CD4-positive, alpha-beta T cell (primary cell): ENCODE measurements at regions not wholly inside any gene's neighbourhood (a gene's known extent, or its start where the extent isn't known, plus 50 kb on each side); places are given as distances from the start of the nearest gene placed in this dataset.
"Not testable (repeated sequence)": the region's sequence is repeated elsewhere in the genome, so short reads cannot be mapped to it uniquely, and the experiment has no call there.

ENCODE experiments used
- ATAC-seq: fragments of 200-7000 bp; cut with Tn5 transposase; one replicate; pipeline ENCODE4 v1.10.0; 2022; ENCODE audit warnings: mild to moderate bottlenecking; ENCODE audit not compliant: poor library complexity
- CTCF ChIA-PET: fragments of 350-600 bp; sonication (Branson Sonifier 250); formaldehyde crosslinking; loops from one replicate; lab custom pipeline; 2021; ENCODE audit warnings: antibody characterized with exemption, inconsistent platforms; lab: Charles Lee
- POLR2A ChIA-PET: fragments of 350-600 bp; sonication (Branson Sonifier 250); formaldehyde crosslinking; loops from one replicate; lab custom pipeline; 2021; ENCODE audit warnings: antibody characterized with exemption, inconsistent platforms; lab: Charles Lee
- DNase-seq, 14 experiments: peaks; one replicate each; pipeline ENCODE4 v3.0.0-alpha.2; 2013 to 2020; ENCODE audit warnings: mixed read lengths in 2 of 14
- H3K27ac ChIP-seq, 2 donors: one replicate each; pipeline versions ENCODE4 v1.5.1 to v1.7.0; 2013; ENCODE audit warnings: low read length in 2 of 2, low read depth in 1 of 2, mild to moderate bottlenecking in 1 of 2
- H3K27me3 ChIP-seq, 2 experiments: 1 replicate in 1 of 2; 2 replicates in 1 of 2; pipeline versions ENCODE4 v1.6.1 to v1.7.0; 2013; ENCODE audit warnings: low read length in 2 of 2, control low read depth in 1 of 2, mild to moderate bottlenecking in 1 of 2, moderate library complexity in 1 of 2; ENCODE audit not compliant: insufficient read depth in 2 of 2, control insufficient read depth in 1 of 2
- H3K36me3 ChIP-seq: one replicate; pipeline ENCODE4 v1.6.1; 2013; ENCODE audit warnings: low read length, control low read depth; ENCODE audit not compliant: insufficient read depth
- H3K4me1 ChIP-seq: one replicate; pipeline ENCODE4 v1.6.1; 2013; ENCODE audit warnings: low read length, control low read depth; ENCODE audit not compliant: insufficient read depth
- H3K4me3 ChIP-seq: one replicate; pipeline ENCODE4 v1.5.1; 2013; ENCODE audit warnings: mild to moderate bottlenecking, low read length, moderate library complexity
- H3K9me3 ChIP-seq, 2 experiments: 1 replicate in 1 of 2; 2 replicates in 1 of 2; pipeline versions ENCODE4 v1.6.1 to v1.7.0; 2013; ENCODE audit warnings: low read length in 2 of 2, mild to moderate bottlenecking in 2 of 2, control low read depth in 1 of 2, moderate library complexity in 1 of 2; ENCODE audit not compliant: control insufficient read depth in 1 of 2, insufficient read depth in 1 of 2
- H3K27ac Mint-ChIP-seq: one replicate; pipeline ENCODE4 v1.8.0; 2020; ENCODE audit warnings: mixed read lengths
- H3K27me3 Mint-ChIP-seq: one replicate; pipeline ENCODE4 v1.8.0; 2021; ENCODE audit warnings: mixed read lengths
- H3K36me3 Mint-ChIP-seq: one replicate; pipeline ENCODE4 v1.8.0; 2021; ENCODE audit warnings: low read depth, mixed read lengths
- H3K4me1 Mint-ChIP-seq: one replicate; pipeline ENCODE4 v1.8.0; 2021; ENCODE audit warnings: low read depth, mixed read lengths
- H3K4me3 Mint-ChIP-seq: one replicate; pipeline ENCODE4 v1.8.0; 2020; ENCODE audit warnings: mild to moderate bottlenecking, mixed read lengths
- H3K9me3 Mint-ChIP-seq: one replicate; pipeline ENCODE4 v1.8.0; 2020; ENCODE audit warnings: mixed read lengths
- CTCF ChIP-seq: fragments of 200-600 bp; IDR thresholded peaks from one replicate; pipeline ENCODE4 v1.8.0; 2022; ENCODE audit warnings: antibody characterized with exemption, mild to moderate bottlenecking
- intact Hi-C, 2 experiments: fragments of 100-400 bp; cut with DNase I in 1 of 2; cut with micrococcal nuclease in 1 of 2; formaldehyde crosslinking; loops; one replicate each; pipeline versions ENCODE4 v1.15.1 to v1.9.0; 2023 to 2025; cut with DNase I, micrococcal nuclease

DNA sequence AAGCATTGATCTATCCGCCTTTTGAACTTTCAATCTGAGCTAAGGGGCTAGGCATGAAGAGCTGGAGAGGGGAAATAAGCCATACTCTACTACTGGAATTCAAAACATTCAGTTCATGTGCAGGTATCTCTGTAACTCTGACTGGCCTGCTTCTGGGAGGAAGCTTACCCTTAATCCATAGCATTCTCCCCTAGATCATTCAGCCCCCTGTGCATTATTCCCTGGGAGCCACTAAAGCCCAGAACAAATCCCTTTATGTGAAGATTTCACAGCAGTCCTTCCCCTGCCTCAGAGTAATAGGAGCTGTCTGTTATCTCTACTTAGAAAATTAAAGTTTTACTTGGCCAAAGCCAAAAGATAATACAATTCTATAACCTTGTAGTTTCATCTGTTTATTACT lies 300.7 kb downstream of the SEC16B start:
- no peaks in the 10 kb centered on the region for H3K4me1 ChIP-seq
- POLR2A ChIA-PET, result no interaction called here

GRCh38 chr1:177665935-177666334 lies 303.9 kb downstream of the SEC16B start:
- Mint-ChIP-seq H3K9me3 (peaks cover under 1% of the 10 kb centered on the region), H3K27ac (no peak overlapping the region), H3K36me3 (no peaks in the 10 kb centered on the region), H3K4me3 (no peak overlapping the region), H3K27me3 (no peaks in the 10 kb centered on the region), H3K4me1 (no peaks in the 10 kb centered on the region)
- Histone ChIP-seq H3K4me1 (no peaks in the 10 kb centered on the region), H3K9me3 (no peaks in the 10 kb centered on the region), H3K4me3 (no peak overlapping the region), H3K27ac (no peak overlapping the region), H3K27me3 (no peaks in the 10 kb centered on the region), H3K36me3 (no peaks in the 10 kb centered on the region)
- ChIA-PET CTCF (no interaction called here), POLR2A (no interaction called here)
- ATAC-seq, result no peak
- no peak for TF ChIP-seq CTCF
- intact Hi-C loops, result no loop called here
- DNase-seq, result no peak

More for the DNA sequence above, 300.7 kb downstream of the SEC16B start:
- ATAC-seq, result no peak
- Histone ChIP-seq H3K9me3 (no peaks in the 10 kb centered on the region), H3K4me3 (no peak overlapping the region), H3K27me3 (no peaks in the 10 kb centered on the region), H3K36me3 (no peaks in the 10 kb centered on the region), H3K27ac (no peak overlapping the region)
- no peak for DNase-seq
- H3K9me3 Mint-ChIP-seq, result no peaks in the 10 kb centered on the region
- CTCF ChIA-PET, result no interaction called here
- no peak for TF ChIP-seq CTCF
- no peaks in the 10 kb centered on the region for H3K27me3 Mint-ChIP-seq
- no peaks in the 10 kb centered on the region for H3K36me3 Mint-ChIP-seq
- intact Hi-C loops, result no loop called here
- H3K4me1 Mint-ChIP-seq, result no peaks in the 10 kb centered on the region
- no peak overlapping the region for H3K4me3 Mint-ChIP-seq
- no peak overlapping the region for H3K27ac Mint-ChIP-seq

- H3K4me1 ChIP-seq, H3K9me3 ChIP-seq, H3K4me1 Mint-ChIP-seq, H3K27ac Mint-ChIP-seq, POLR2A ChIA-PET, intact Hi-C loops, H3K4me3 Mint-ChIP-seq, H3K4me3 ChIP-seq, H3K27me3 ChIP-seq, H3K27ac ChIP-seq, H3K36me3 Mint-ChIP-seq, ATAC-seq, CTCF ChIA-PET, H3K36me3 ChIP-seq, H3K27me3 Mint-ChIP-seq, H3K9me3 Mint-ChIP-seq, DNase-seq: not testable (repeated sequence)
Measured at GRCh38 chr1:177664742-177665141, 305.1 kb downstream of the SEC16B start.

DNA sequence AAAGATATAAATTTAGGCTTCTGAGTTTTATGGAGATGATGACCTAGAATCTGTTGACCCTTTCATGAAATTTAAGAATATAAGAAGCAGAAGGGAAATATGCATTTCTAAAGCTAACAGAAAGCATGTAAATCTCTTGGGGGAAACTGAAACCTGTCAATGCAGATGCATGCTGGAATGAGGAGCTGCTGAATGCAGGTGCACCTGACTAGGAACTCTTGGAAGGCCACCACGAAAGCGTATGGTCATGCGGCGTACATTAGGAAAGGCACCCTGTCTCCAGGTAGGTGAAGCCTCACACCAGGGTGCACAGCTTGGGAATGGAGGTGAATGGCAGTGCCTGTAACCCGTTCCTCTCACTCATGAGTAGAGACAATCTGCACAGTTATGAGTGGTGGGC lies 309.7 kb downstream of the SEC16B start:
- Mint-ChIP-seq H3K27me3 (no peaks in the 10 kb centered on the region), H3K27ac (no peak overlapping the region), H3K4me3 (no peak overlapping the region), H3K36me3 (no peaks in the 10 kb centered on the region), H3K4me1 (no peaks in the 10 kb centered on the region), H3K9me3 (peaks cover 5% of the 10 kb centered on the region)
- no peak overlapping the region for H3K27ac ChIP-seq
- no peak overlapping the region for H3K4me3 ChIP-seq
- POLR2A ChIA-PET, result no interaction called here
- no peak for ATAC-seq
- TF ChIP-seq CTCF, result no peak
- no peak for DNase-seq
- no peaks in the 10 kb centered on the region for H3K4me1 ChIP-seq
- no peaks in the 10 kb centered on the region for H3K9me3 ChIP-seq
- intact Hi-C loops, result no loop called here
- no peaks in the 10 kb centered on the region for H3K27me3 ChIP-seq
- CTCF ChIA-PET, result no interaction called here
- H3K36me3 ChIP-seq, result no peaks in the 10 kb centered on the region
